Naive thymus-derived CD4-positive, alpha-beta T cell (primary cell): ENCODE measurements at regions not wholly inside any gene's neighbourhood (a gene's known extent, or its start where the extent isn't known, plus 50 kb on each side); places are given as distances from the start of the nearest gene placed in this dataset.

ENCODE experiments used
- ATAC-seq: fragments of 150-1000 bp; cut with Tn5 transposase; 2 replicates; pipeline ENCODE4 v1.10.0; 2021; ENCODE audit warnings: mild to moderate bottlenecking, moderate library complexity
- CTCF ChIA-PET: fragments of 350-600 bp; sonication (Branson Sonifier 250); formaldehyde crosslinking; loops from one replicate; lab custom pipeline; 2021; ENCODE audit warnings: antibody characterized with exemption; lab: Charles Lee
- POLR2A ChIA-PET: fragments of 350-600 bp; sonication (Branson Sonifier 250); formaldehyde crosslinking; loops from one replicate; lab custom pipeline; 2021; ENCODE audit warnings: antibody characterized with exemption, inconsistent platforms; lab: Charles Lee
- DNase-seq, 9 donors: peaks; one replicate each; pipeline versions ENCODE4 v3.0.0 to v3.0.0-alpha.2; 2020 to 2022; ENCODE audit warnings: mixed read lengths in 1 of 9
- H3K27ac ChIP-seq: one replicate; pipeline ENCODE4 v1.7.0; 2013; ENCODE audit warnings: mild to moderate bottlenecking, low read depth, low read length, moderate library complexity
- H3K27me3 ChIP-seq, 2 donors: one replicate each; pipeline ENCODE4 v1.7.0; 2013; ENCODE audit warnings: low read length in 2 of 2, mild to moderate bottlenecking in 2 of 2, moderate library complexity in 2 of 2; ENCODE audit not compliant: control insufficient read depth in 2 of 2, insufficient read depth in 2 of 2
- H3K36me3 ChIP-seq, 3 experiments: 1 replicate in 2 of 3; 2 replicates in 1 of 3; pipeline ENCODE4 v1.7.0; 2013; ENCODE audit warnings: low read length in 3 of 3, mild to moderate bottlenecking in 3 of 3, moderate library complexity in 1 of 3; ENCODE audit not compliant: insufficient read depth in 3 of 3, control insufficient read depth in 2 of 3
- H3K4me1 ChIP-seq, 2 donors: one replicate each; pipeline ENCODE4 v1.7.0; 2013; ENCODE audit warnings: low read length in 2 of 2, mild to moderate bottlenecking in 2 of 2, moderate library complexity in 1 of 2; ENCODE audit not compliant: control insufficient read depth in 2 of 2, insufficient read depth in 2 of 2
- H3K4me3 ChIP-seq: 2 replicates; pipeline ENCODE4 v1.7.0; 2013; ENCODE audit warnings: mild to moderate bottlenecking, low read length
- H3K9me3 ChIP-seq, 3 experiments: 1 replicate in 2 of 3; 2 replicates in 1 of 3; pipeline ENCODE4 v1.7.0; 2013; ENCODE audit warnings: low read length in 3 of 3; ENCODE audit not compliant: control insufficient read depth in 2 of 3
- H3K27ac Mint-ChIP-seq, 9 donors: one replicate each; pipeline ENCODE4 v1.8.0; 2020 to 2022; ENCODE audit warnings: mixed read lengths in 9 of 9, mild to moderate bottlenecking in 8 of 9, moderate library complexity in 5 of 9, inconsistent platforms in 2 of 9
- H3K27me3 Mint-ChIP-seq, 5 donors: one replicate each; pipeline ENCODE4 v1.8.0; 2021 to 2022; ENCODE audit warnings: mixed read lengths in 5 of 5, mild to moderate bottlenecking in 1 of 5
- H3K36me3 Mint-ChIP-seq, 5 donors: one replicate each; pipeline ENCODE4 v1.8.0; 2020 to 2022; ENCODE audit warnings: mixed read lengths in 5 of 5, mild to moderate bottlenecking in 3 of 5, inconsistent platforms in 1 of 5
- H3K4me1 Mint-ChIP-seq, 7 donors: one replicate each; pipeline ENCODE4 v1.8.0; 2020 to 2022; ENCODE audit warnings: mixed read lengths in 7 of 7, mild to moderate bottlenecking in 3 of 7, inconsistent platforms in 1 of 7
- H3K4me3 Mint-ChIP-seq, 10 donors: one replicate each; pipeline ENCODE4 v1.8.0; 2020 to 2022; ENCODE audit warnings: mild to moderate bottlenecking in 10 of 10, mixed read lengths in 10 of 10, moderate library complexity in 6 of 10, inconsistent platforms in 2 of 10
- H3K9me3 Mint-ChIP-seq, 11 donors: one replicate each; pipeline ENCODE4 v1.8.0; 2020 to 2022; ENCODE audit warnings: mixed read lengths in 11 of 11, mild to moderate bottlenecking in 4 of 11, inconsistent platforms in 1 of 11, moderate library complexity in 1 of 11
- intact Hi-C, 2 donors: fragments of 100-400 bp; cut with micrococcal nuclease; formaldehyde crosslinking; loops; one replicate each; pipeline ENCODE4 v1.15.1; 2023

- Mint-ChIP-seq H3K9me3 (peaks cover 0 to 2% (median 0%) of the 10 kb centered on the region in 11 donors), H3K4me1 (no peaks in the 10 kb centered on the region), H3K4me3 (no peak overlapping the region), H3K27ac (no peak overlapping the region), H3K36me3 (no peaks in the 10 kb centered on the region), H3K27me3 (peaks cover 3 to 21% (median 10%) of the 10 kb centered on the region in 5 donors)
- Histone ChIP-seq H3K4me1 (no peaks in the 10 kb centered on the region), H3K36me3 (no peaks in the 10 kb centered on the region), H3K4me3 (no peak overlapping the region), H3K27me3 (no peaks in the 10 kb centered on the region), H3K27ac (no peak overlapping the region), H3K9me3 (no peaks in the 10 kb centered on the region)
- intact Hi-C loops = no loop called here
- POLR2A ChIA-PET = no interaction called here
- DNase-seq (no peak), ATAC-seq (no peak)
- CTCF ChIA-PET = no interaction called here
Measured at GRCh38 chr20:5470943-5471342, 139.9 kb downstream of the GPCPD1 start.

GRCh38 chr20:5470458-5470857, 140.3 kb downstream of the GPCPD1 start:
- Mint-ChIP-seq H3K9me3 (peaks cover 0 to 2% (median 0%) of the 10 kb centered on the region in 11 donors), H3K4me1 (no peaks in the 10 kb centered on the region), H3K27me3 (peaks cover 3 to 25% (median 14%) of the 10 kb centered on the region in 5 donors), H3K36me3 (no peaks in the 10 kb centered on the region), H3K4me3 (no peak overlapping the region), H3K27ac (no peak overlapping the region)
- H3K4me3 ChIP-seq = no peak overlapping the region
- ChIA-PET CTCF (no interaction called here), POLR2A (no interaction called here)
- H3K9me3 ChIP-seq = no peaks in the 10 kb centered on the region
- DNase-seq = no peak
- no peaks in the 10 kb centered on the region for H3K27me3 ChIP-seq
- no peak overlapping the region for H3K27ac ChIP-seq
- no peaks in the 10 kb centered on the region for H3K36me3 ChIP-seq
- no peak for ATAC-seq
- intact Hi-C loops = no loop called here
- no peaks in the 10 kb centered on the region for H3K4me1 ChIP-seq

- DNase-seq = no peak
- ChIA-PET POLR2A (no interaction called here), CTCF (no interaction called here)
- H3K27ac ChIP-seq = no peak overlapping the region
- no peaks in the 10 kb centered on the region for H3K27me3 ChIP-seq
- Mint-ChIP-seq H3K4me1 (no peaks in the 10 kb centered on the region), H3K9me3 (peaks cover 0 to 4% (median 0%) of the 10 kb centered on the region in 11 donors), H3K27me3 (peaks cover 3 to 34% (median 17%) of the 10 kb centered on the region in 5 donors), H3K4me3 (no peak overlapping the region), H3K27ac (no peak overlapping the region), H3K36me3 (no peaks in the 10 kb centered on the region)
- H3K36me3 ChIP-seq = no peaks in the 10 kb centered on the region
- ATAC-seq = no peak
- no peak overlapping the region for H3K4me3 ChIP-seq
- no peaks in the 10 kb centered on the region for H3K4me1 ChIP-seq
- no peaks in the 10 kb centered on the region for H3K9me3 ChIP-seq
- intact Hi-C loops = no loop called here
Measured at GRCh38 chr20:5469111-5469510, 141.7 kb downstream of the GPCPD1 start.

GRCh38 chr20:5467086-5467485, 143.7 kb downstream of the GPCPD1 start:
- H3K27ac Mint-ChIP-seq = no peak overlapping the region
- ATAC-seq (no peak), DNase-seq (no peak)
- POLR2A ChIA-PET = no interaction called here
- H3K9me3 Mint-ChIP-seq = peaks cover 0 to 4% (median 2%) of the 10 kb centered on the region in 11 donors
- no peaks in the 10 kb centered on the region for H3K4me1 ChIP-seq
- intact Hi-C loops = no loop called here
- H3K4me1 Mint-ChIP-seq = no peaks in the 10 kb centered on the region
- CTCF ChIA-PET = no interaction called here
- no peak overlapping the region for H3K27ac ChIP-seq
- no peak overlapping the region for H3K4me3 ChIP-seq
- H3K9me3 ChIP-seq = no peaks in the 10 kb centered on the region
- no peak overlapping the region for H3K4me3 Mint-ChIP-seq
- no peaks in the 10 kb centered on the region for H3K36me3 Mint-ChIP-seq
- H3K27me3 Mint-ChIP-seq = peaks cover 3 to 40% (median 18%) of the 10 kb centered on the region in 5 donors
- no peaks in the 10 kb centered on the region for H3K27me3 ChIP-seq
- H3K36me3 ChIP-seq = no peaks in the 10 kb centered on the region

- ChIA-PET CTCF (interaction anchor here (0.8 kb wide), 1 partner anchor 39 kb away, joined by 4 read pairs; no protein-coding TSS in a partner anchor), POLR2A (no interaction called here)
- Mint-ChIP-seq H3K27me3 (peaks cover 7 to 47% (median 31%) of the 10 kb centered on the region in 5 donors), H3K4me1 (no peaks in the 10 kb centered on the region), H3K27ac (no peak overlapping the region), H3K36me3 (peaks cover 0 to under 1% (median 0%) of the 10 kb centered on the region in 5 donors), H3K4me3 (no peak overlapping the region), H3K9me3 (peaks cover 3 to 15% (median 7%) of the 10 kb centered on the region in 11 donors)
- ATAC-seq (no peak), DNase-seq (no peak)
- H3K4me1 ChIP-seq = no peaks in the 10 kb centered on the region
- no peaks in the 10 kb centered on the region for H3K9me3 ChIP-seq
- H3K27me3 ChIP-seq = no peaks in the 10 kb centered on the region
- no peak overlapping the region for H3K4me3 ChIP-seq
- intact Hi-C loops = no loop called here
- no peak overlapping the region for H3K27ac ChIP-seq
- no peaks in the 10 kb centered on the region for H3K36me3 ChIP-seq
Measured at GRCh38 chr20:5465604-5465927, 145.2 kb downstream of the GPCPD1 start.

- Histone ChIP-seq H3K9me3 (no peaks in the 10 kb centered on the region), H3K4me1 (no peaks in the 10 kb centered on the region), H3K36me3 (no peaks in the 10 kb centered on the region), H3K27me3 (no peaks in the 10 kb centered on the region), H3K27ac (no peak overlapping the region), H3K4me3 (no peak overlapping the region)
- Mint-ChIP-seq H3K4me1 (no peaks in the 10 kb centered on the region), H3K9me3 (peaks cover 3 to 20% (median 11%) of the 10 kb centered on the region in 11 donors), H3K4me3 (no peak overlapping the region), H3K27ac (no peak overlapping the region), H3K36me3 (peaks cover 0 to 4% (median 0%) of the 10 kb centered on the region in 5 donors), H3K27me3 (peaks cover 10 to 50% (median 36%) of the 10 kb centered on the region in 5 donors)
- intact Hi-C loops = no loop called here
- CTCF ChIA-PET = interaction anchor here (0.6 to 0.8 kb wide), 3 partner anchors 39 to 555 kb away, joined by 3 to 4 read pairs (median 3); no protein-coding TSS in a partner anchor
- ATAC-seq (no peak), DNase-seq (no peak)
- POLR2A ChIA-PET = no interaction called here
Measured at GRCh38 chr20:5464901-5465603, 145.8 kb downstream of the GPCPD1 start.
